BLaER1 (cell line): ENCODE measurements at regions not wholly inside any gene's neighbourhood (a gene's known extent, or its start where the extent isn't known, plus 50 kb on each side); places are given as distances from the start of the nearest gene placed in this dataset.

Source experiments
- H3K27ac ChIP-seq: shearing (Covaris generic); formaldehyde crosslinking; 2 replicates; pipeline ENCODE4 v1.8.1; 2022
- H3K27me3 ChIP-seq: shearing (Covaris generic); formaldehyde crosslinking; 2 replicates; pipeline ENCODE4 v1.8.1; 2022
- H3K36me3 ChIP-seq: shearing (Covaris generic); formaldehyde crosslinking; 2 replicates; pipeline ENCODE4 v1.8.1; 2022
- H3K4me1 ChIP-seq: shearing (Covaris generic); formaldehyde crosslinking; 2 replicates; pipeline ENCODE4 v1.8.1; 2022
- H3K4me2 ChIP-seq: shearing (Covaris generic); formaldehyde crosslinking; 2 replicates; pipeline ENCODE4 v1.8.1; 2022
- H3K4me3 ChIP-seq: shearing (Covaris generic); formaldehyde crosslinking; 2 replicates; pipeline ENCODE4 v1.8.1; 2022
- H3K9ac ChIP-seq: shearing (Covaris generic); formaldehyde crosslinking; 2 replicates; pipeline ENCODE4 v1.8.1; 2022
- H3K9me3 ChIP-seq: shearing (Covaris generic); formaldehyde crosslinking; 2 replicates; pipeline ENCODE4 v1.8.1; 2022
- H4K20me1 ChIP-seq: shearing (Covaris generic); formaldehyde crosslinking; 2 replicates; pipeline ENCODE4 v1.8.1; 2022
- Cebpa-rat ChIP-seq: shearing (Covaris generic); IDR thresholded peaks from 2 replicates; pipeline ENCODE4 v1.8.1; 2022

DNA sequence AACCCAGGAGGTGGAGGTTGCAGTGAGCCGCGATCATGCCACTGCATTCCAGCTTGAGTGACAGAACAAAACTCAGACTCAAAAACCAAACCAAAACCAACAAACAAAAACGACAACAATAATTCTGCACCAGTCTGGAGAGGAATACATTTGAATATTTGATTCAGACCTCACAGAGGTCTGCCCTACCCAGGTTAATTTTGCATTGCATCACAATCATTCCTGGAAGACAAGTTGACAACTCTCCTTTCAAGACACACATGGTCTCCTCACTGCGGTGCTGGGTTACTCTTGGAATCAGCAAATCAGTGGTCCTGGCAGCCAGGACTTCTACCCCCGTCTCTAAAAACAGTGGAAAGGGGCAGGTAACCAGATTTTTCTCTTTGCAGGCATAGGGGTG lies 79.9 kb upstream of the TMTC4 start:
- Histone ChIP-seq H3K27ac (no peak overlapping the region), H3K27me3 (no peaks in the 10 kb centered on the region), H3K4me2 (no peak overlapping the region), H3K4me3 (no peak overlapping the region), H3K4me1 (no peaks in the 10 kb centered on the region), H4K20me1 (no peaks in the 10 kb centered on the region), H3K9ac (no peak overlapping the region), H3K36me3 (no peaks in the 10 kb centered on the region), H3K9me3 (no peaks in the 10 kb centered on the region)
- no peak for TF ChIP-seq Cebpa-rat

DNA sequence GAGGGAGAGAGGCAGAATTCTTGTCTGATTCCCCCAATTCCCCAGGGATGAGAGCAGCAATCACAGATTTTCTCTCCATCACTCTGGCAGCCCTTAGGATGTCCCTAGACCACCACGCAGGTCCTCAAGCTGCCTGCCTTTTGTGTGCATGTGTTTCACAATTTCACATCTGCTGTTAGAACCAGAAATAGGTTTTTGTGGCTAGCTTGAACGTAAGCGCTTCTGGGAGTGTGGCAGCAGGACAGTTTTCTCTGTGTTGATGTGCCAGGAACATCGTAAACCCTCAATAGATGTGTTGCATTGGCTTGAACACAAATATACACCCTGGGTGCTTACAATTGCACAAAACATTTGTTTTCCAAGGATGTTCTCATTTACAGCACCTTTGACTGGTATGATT lies 78.8 kb upstream of the TMTC4 start:
- H3K9me3 ChIP-seq, result no peaks in the 10 kb centered on the region
- H4K20me1 ChIP-seq, result no peaks in the 10 kb centered on the region
- H3K9ac ChIP-seq, result no peak overlapping the region
- no peaks in the 10 kb centered on the region for H3K27me3 ChIP-seq
- no peak overlapping the region for H3K27ac ChIP-seq
- no peak for TF ChIP-seq Cebpa-rat
- H3K4me3 ChIP-seq, result no peak overlapping the region
- no peaks in the 10 kb centered on the region for H3K4me1 ChIP-seq
- no peak overlapping the region for H3K4me2 ChIP-seq
- H3K36me3 ChIP-seq, result no peaks in the 10 kb centered on the region

GRCh38 chr13:100751826-100752225 lies 77.2 kb upstream of the TMTC4 start:
- Histone ChIP-seq H3K36me3 (no peaks in the 10 kb centered on the region), H3K4me3 (no peak overlapping the region), H4K20me1 (no peaks in the 10 kb centered on the region), H3K9ac (no peak overlapping the region), H3K27me3 (no peaks in the 10 kb centered on the region), H3K27ac (no peak overlapping the region), H3K4me1 (no peaks in the 10 kb centered on the region), H3K4me2 (no peak overlapping the region), H3K9me3 (no peaks in the 10 kb centered on the region)
- no peak for TF ChIP-seq Cebpa-rat

DNA sequence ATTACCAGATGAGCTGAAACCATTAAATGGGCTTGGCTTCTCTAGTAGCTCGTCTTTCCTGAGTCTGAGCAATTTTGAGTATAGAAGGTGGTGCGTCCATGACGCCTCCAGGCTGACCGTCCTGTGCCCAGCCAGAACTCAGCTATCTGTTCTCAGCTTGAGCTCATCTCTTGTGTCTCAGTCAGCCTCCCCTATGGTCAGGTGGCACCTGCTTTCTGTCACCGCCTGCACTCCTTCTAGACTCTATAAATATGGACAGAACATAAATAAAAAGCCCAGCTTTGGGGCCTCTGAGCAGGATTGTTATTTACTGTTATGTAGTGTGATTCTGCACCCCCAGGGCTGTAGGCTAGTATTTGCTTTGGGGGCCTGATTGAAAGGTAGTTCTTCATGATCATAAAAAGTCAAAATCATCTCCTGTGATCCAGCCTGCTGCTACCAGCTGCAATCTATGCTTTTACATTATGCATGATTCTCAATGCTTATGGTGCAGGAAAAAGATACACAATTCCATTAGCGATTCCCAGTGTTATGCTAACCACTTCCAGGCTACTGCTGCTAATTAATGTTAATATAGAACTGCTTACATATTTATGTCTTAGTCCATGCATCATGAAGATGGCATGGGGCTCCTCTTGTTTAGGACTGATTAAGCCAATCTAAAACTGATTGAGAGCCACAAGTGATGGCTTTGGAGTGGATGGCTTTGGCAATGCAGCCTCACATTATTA lies 72.5 kb upstream of the TMTC4 start:
- no peak for TF ChIP-seq Cebpa-rat
- H3K27ac ChIP-seq, result no peak overlapping the region
- H3K9ac ChIP-seq, result no peak overlapping the region
- H3K4me1 ChIP-seq, result no peaks in the 10 kb centered on the region
- no peak overlapping the region for H3K4me3 ChIP-seq
- no peaks in the 10 kb centered on the region for H3K27me3 ChIP-seq
- 0 out of 2 replicates have a peak, but pooled peaks cover 2% of the 10 kb centered on the region for H3K9me3 ChIP-seq
- no peaks in the 10 kb centered on the region for H3K36me3 ChIP-seq
- no peaks in the 10 kb centered on the region for H4K20me1 ChIP-seq
- H3K4me2 ChIP-seq, result no peak overlapping the region

DNA sequence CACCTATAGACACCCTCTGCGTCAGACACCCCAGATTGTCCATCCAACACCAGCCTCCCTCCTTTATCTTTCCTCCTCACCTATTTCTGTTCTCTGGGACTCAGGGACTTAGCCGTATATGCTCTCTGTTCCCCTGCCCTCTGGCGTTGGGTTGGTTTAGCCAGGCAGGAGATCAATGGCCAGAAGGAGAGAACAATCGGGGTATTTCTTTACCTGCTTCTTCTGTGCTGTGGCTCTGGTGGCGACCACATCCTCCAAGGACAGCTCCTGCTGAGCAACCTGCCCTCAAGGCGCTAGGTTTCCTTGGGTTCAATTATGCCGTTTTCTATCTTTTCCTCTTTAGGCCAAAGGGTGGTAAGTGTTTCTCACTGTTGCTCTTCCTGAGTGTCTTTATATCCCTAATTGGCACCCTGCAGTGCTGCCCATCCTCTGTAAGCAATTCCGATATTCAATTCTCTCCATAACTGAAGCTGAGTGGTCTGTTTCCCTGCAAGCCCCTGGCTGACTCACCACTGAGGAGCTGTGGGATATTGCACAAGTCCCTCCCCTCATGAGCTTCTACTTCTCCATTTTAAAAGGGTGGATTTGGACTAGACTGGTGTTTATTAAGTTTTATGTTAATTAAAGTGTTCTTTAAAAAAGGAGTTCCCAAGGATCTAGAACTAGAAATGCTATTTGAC lies 63.7 kb upstream of the TMTC4 start:
- H3K27me3 ChIP-seq, result no peaks in the 10 kb centered on the region

DNA sequence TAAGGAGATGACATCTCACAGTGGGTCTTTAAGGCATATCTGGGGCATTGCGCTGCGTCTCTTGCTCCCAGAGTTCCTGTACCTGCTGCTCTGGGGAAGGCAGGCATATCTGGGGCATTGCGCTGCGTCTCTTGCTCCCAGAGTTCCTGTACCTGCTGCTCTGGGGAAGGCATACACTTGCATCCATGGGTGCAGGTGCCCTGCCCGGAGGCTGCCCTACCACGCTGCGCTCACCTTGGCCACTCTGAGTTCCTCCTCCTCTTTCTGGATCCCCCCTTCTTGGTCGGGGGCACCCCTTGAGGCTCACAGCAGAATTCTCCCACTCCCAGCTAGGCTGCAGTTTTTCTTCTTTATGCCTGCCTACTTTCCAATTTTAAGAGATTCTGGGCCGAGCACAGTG lies 60.9 kb upstream of the TMTC4 start:
- H3K27ac ChIP-seq, result no peak overlapping the region
- no peaks in the 10 kb centered on the region for H3K4me1 ChIP-seq
- no peaks in the 10 kb centered on the region for H3K36me3 ChIP-seq
- H3K9me3 ChIP-seq, result no peaks in the 10 kb centered on the region
- no peak overlapping the region for H3K4me2 ChIP-seq
- H3K4me3 ChIP-seq, result no peak overlapping the region
- H3K27me3 ChIP-seq, result no peaks in the 10 kb centered on the region
- TF ChIP-seq Cebpa-rat, result no peak
- no peaks in the 10 kb centered on the region for H4K20me1 ChIP-seq
- no peak overlapping the region for H3K9ac ChIP-seq

More for the DNA sequence above, 63.7 kb upstream of the TMTC4 start:
- no peak overlapping the region for H3K4me3 ChIP-seq
- H3K4me2 ChIP-seq, result no peak overlapping the region
- no peaks in the 10 kb centered on the region for H3K9me3 ChIP-seq
- H3K9ac ChIP-seq, result no peak overlapping the region
- no peak for TF ChIP-seq Cebpa-rat
- H3K36me3 ChIP-seq, result no peaks in the 10 kb centered on the region
- no peak overlapping the region for H3K27ac ChIP-seq
- no peaks in the 10 kb centered on the region for H4K20me1 ChIP-seq
- H3K4me1 ChIP-seq, result no peaks in the 10 kb centered on the region

- Histone ChIP-seq H3K36me3 (no peaks in the 10 kb centered on the region), H3K4me2 (no peak overlapping the region), H3K9me3 (no peaks in the 10 kb centered on the region), H3K27ac (no peak overlapping the region), H3K4me3 (no peak overlapping the region), H3K9ac (no peak overlapping the region), H3K4me1 (no peaks in the 10 kb centered on the region), H3K27me3 (no peaks in the 10 kb centered on the region), H4K20me1 (no peaks in the 10 kb centered on the region)
- no peak for TF ChIP-seq Cebpa-rat
Measured at GRCh38 chr13:100734194-100734720, 59.7 kb upstream of the TMTC4 start.

- Histone ChIP-seq H3K27me3 (no peaks in the 10 kb centered on the region), H3K9ac (no peak overlapping the region), H3K27ac (no peak overlapping the region), H3K4me2 (no peak overlapping the region), H3K9me3 (peaks cover 2% of the 10 kb centered on the region), H3K4me3 (no peak overlapping the region), H4K20me1 (no peaks in the 10 kb centered on the region), H3K36me3 (no peaks in the 10 kb centered on the region), H3K4me1 (no peaks in the 10 kb centered on the region)
- TF ChIP-seq Cebpa-rat, result no peak
Measured at GRCh38 chr13:100733261-100733660, 58.7 kb upstream of the TMTC4 start.

DNA sequence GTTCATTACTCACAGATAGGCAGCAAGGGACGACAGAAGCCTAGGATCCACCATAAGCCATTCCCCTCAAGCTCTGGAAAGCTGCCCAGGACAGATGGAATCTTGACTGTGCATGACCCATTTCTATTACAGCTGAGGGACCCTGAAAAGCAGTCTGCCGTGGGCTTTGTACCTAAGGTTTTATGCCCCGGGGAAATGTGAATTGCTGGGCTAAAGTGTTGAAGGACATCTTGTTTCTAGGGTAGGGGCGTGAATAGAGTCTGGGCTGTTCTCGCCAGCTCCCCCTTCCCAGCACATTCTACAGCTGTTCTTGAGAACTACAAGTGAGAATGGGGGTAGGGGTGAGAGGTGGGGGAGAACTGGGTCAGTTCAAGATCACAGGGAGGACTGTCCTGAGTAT lies 53.6 kb upstream of the TMTC4 start:
- Histone ChIP-seq H3K27me3 (no peaks in the 10 kb centered on the region), H3K27ac (no peak overlapping the region), H3K4me2 (no peak overlapping the region), H3K9ac (no peak overlapping the region), H3K36me3 (no peaks in the 10 kb centered on the region), H3K9me3 (peaks cover 9% of the 10 kb centered on the region), H3K4me3 (no peak overlapping the region), H4K20me1 (no peaks in the 10 kb centered on the region), H3K4me1 (no peaks in the 10 kb centered on the region)
- no peak for TF ChIP-seq Cebpa-rat

- Histone ChIP-seq H3K9me3 (peaks cover 15% of the 10 kb centered on the region), H3K27ac (no peak overlapping the region), H3K4me1 (no peaks in the 10 kb centered on the region), H4K20me1 (no peaks in the 10 kb centered on the region), H3K4me2 (no peak overlapping the region), H3K9ac (no peak overlapping the region), H3K36me3 (no peaks in the 10 kb centered on the region), H3K4me3 (no peak overlapping the region), H3K27me3 (no peaks in the 10 kb centered on the region)
- TF ChIP-seq Cebpa-rat, result no peak
Measured at GRCh38 chr13:100725472-100725871, 50.9 kb upstream of the TMTC4 start.
